HG02798 (cell line): ENCODE measurements at regions not wholly inside any gene's neighbourhood (a gene's known extent, or its start where the extent isn't known, plus 50 kb on each side); places are given as distances from the start of the nearest gene placed in this dataset.
A peak's percentile ranks its signal among the peaks of the same experiment; 100 is the strongest.

Source experiments
- ATAC-seq: cut with Tn5 transposase; IDR thresholded peaks from one replicate; pipeline ENCODE4 v1.9.1; 2021; ENCODE audit warnings: mild to moderate bottlenecking; ENCODE audit not compliant: unreplicated experiment, poor library complexity

DNA sequence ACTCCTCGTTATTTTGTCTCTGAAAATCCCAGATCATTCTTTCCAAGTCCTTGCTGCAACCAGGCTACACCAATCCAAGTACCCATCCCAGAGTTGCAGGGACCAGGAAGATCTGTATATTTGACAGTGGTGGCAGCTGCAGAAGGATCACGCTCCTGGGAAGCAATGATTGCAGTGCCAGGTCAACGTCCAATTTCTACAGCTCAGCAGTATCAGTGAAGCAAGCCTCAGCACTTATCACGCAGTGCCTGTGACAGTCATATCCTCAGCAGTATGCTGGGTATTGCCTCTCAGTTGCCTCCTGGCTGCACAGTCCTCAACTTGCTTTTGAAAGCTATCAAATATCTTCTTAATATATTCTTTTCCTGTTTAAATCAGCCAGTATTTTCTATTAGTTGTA, 66.7 kb downstream of the BARHL2 start:
- ATAC-seq, result no peak

DNA sequence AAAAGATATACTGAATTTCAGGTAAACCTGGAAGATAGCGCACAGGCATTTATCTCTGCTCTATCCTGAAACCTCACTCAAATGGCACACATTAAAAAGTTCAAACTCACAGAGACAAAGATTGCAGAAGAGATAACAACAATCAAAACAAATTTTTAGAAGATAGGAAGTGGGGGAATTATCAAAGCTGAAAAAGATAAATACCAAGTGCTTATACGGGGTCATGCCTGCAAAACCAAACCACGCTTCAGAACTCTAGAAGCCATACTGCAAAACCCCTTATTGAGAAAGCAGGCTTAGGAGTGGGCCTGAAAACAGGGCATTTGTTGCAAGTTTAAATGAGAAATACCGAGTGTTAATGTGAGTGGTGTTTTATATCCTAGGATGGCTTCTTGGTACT, 76.8 kb downstream of the BARHL2 start:
- ATAC-seq, result no peak

DNA sequence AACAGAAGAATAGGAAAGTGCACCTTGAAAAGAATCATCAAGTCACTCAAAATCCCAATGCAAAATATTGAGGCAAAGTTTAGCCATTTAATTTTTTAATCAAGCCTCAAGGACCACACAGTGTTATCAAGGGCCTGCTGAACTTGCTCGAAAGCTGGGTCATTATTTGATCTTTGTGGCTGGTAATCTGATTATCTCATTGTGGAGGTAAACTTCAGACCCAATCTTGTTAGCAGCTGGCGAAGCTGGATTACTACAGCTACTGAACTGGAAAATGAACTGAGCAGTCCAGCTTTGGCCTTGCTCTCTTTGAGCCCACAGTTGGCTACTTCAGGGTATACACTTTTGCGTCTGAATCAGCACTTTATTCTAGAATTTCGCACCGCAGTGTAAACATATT, 94.4 kb downstream of the BARHL2 start:
- ATAC-seq, result no peak

DNA sequence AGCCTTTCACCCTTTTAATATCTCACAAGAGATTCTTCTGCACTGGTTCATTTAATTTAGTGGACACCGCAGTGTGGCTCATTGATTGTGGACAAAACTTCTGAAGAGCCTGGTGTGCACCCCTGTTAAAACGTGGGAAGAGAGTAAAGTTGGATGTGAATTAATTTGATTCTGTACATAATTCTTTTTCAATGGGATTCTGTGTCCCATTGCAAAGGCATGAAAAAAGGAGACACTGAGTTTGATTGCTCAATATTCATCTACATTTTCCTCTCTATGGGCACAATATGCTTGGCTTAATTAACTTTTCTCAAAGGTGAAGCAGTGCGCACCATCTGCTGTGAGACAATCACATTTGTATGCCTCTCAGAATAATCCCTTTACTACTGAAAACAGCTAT, 95.1 kb downstream of the BARHL2 start:
- ATAC-seq, result no peak

DNA sequence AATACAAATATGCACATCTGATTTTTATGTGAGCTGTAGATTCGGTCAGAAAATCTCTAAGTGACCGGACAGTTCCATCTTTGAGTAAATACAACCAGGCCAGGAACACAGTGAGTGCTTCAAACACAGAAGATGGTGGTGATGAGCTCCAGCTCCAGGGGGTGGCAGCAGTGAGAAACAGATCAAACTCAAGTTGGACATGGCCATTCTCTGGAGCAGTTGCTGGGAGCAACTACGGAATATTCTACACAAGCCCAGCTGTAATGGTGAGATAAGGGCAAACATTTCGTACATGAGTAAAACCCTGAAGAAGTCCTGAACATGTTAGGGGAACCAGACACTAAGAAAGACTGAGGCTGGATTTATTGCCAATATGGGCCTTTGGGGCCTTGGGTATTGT, 100.7 kb downstream of the BARHL2 start:
- ATAC-seq, result no peak

DNA sequence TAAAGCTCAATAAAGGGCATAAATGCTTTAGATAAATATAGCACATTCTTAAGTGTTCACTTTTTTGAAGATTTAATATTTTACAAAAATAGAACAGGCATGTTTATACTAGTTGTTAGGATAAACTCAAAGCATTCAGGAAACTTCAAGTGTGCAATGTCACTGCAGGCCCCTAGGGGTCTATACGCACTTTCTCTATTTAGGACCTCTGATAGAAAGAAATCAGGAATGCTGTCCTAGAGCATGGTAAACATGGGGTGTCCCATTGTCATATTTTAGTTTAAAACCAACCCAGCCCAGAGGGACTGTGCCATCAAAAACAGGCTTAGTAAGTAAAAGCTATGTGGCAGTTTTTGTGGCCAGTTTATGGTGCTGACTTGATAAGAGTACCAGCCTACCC, 102.2 kb downstream of the BARHL2 start:
- no peak for ATAC-seq

DNA sequence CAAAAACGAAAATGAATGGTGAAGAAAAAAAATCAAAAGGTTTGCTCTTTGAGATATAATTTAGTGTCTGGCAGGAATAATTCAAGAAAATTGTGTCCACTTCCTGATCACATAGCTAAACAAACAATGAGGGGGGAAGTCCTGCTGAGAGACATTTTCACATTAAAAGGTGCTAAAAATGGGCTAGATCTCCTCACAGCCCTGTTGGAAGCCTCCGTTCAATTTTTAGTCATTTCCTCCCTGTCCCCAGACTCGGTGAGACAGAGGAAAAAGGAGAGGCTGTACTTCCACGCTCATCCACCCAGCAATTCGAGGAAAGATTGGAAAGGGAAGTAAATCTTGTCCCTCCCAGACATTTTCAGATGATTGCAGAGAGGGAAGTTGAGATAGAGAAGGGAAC, 103.7 kb downstream of the BARHL2 start:
- no peak for ATAC-seq

DNA sequence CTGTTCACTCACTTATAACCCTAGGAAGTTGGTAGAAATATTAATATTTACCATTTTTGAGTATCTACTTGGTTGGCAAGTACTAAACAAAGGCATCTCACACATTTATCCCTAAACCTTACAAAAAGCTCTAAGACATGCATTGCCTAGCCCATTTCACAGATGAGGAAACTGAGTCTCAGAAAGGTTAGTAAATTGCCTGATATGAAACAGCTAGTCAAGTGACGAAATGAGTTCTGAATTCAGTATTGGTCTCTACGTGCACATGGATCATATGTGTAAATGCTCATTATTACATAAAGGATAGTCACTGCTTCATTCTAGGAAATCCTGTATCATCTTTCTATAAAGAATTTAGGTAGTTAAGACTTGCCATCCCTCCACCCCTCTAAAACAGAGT, 105.1 kb downstream of the BARHL2 start:
- no peak for ATAC-seq

DNA sequence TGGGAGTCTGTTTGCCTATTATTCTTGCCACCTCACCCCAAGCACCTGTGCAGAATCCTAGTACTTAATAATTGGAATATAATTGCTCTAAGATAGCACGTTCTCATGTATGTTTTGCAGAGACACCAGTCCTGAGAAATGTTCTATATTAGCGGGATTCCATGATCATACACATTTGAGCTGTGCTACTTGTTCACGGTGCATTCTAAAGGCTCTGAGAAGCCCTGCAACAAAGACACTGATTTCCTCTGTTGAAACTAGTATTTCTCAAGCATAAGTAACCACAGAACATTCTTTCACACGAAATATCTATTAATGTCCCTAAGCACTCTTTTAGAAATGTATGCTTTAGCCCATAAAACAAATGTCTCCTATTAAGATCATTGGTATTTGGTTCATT, 109.4 kb downstream of the BARHL2 start:
- no peak for ATAC-seq

DNA sequence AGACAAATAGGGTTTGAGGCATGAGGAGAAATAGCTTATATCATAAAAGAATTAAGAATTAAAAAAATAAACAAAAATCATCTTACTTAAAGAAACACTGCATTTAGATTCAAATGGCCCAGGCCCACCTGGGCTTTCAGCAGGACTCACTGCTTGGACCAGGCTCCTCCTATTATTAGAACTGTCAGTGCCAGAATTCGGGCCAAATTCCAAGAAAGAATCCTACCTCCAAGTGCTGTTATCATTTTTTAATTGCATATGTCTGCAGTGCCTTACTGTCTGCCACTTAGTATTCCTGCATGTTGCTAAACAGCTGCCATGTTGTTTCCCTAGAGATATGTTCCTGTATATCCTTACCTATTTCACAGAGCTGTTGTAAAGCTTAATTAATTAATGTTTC, 112.0 kb downstream of the BARHL2 start:
- no peak for ATAC-seq

DNA sequence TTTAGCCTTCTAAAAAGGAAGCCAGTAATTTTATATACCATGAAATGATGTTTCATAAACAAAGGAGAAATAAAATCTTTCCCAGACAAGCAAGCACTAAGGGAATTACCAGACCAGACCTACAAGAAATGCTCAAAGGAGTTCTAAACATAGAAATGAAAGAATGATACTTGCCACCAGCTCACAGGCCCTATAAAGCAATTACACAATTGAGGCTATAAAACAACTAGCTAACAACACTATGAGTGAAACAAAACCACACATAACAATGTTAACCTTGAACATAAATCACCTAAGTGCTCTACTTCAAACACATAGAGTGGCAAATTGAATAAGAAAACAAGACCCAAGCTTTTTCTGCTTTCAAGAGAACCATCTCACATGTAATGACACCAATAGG, 123.8 kb downstream of the BARHL2 start:
- no peak for ATAC-seq

DNA sequence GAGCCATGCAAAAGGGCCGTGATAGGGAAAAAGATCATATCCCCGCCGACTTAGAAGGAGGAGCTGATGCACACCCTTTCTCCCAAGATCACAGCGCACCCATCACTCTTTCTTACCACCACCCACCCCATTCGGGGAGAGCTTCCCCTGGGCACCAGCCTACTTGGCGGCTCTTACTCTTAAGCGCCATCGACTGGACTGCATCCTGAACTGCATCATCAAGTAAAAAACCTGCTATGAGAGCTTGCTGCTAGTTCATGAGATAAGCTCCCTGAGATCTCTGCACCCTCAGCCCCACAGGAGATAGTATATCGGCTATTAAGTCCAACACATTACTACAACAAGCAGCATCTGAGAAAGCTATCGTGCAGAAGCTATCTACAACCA, 125.1 kb downstream of the BARHL2 start:
- ATAC-seq, result no peak

DNA sequence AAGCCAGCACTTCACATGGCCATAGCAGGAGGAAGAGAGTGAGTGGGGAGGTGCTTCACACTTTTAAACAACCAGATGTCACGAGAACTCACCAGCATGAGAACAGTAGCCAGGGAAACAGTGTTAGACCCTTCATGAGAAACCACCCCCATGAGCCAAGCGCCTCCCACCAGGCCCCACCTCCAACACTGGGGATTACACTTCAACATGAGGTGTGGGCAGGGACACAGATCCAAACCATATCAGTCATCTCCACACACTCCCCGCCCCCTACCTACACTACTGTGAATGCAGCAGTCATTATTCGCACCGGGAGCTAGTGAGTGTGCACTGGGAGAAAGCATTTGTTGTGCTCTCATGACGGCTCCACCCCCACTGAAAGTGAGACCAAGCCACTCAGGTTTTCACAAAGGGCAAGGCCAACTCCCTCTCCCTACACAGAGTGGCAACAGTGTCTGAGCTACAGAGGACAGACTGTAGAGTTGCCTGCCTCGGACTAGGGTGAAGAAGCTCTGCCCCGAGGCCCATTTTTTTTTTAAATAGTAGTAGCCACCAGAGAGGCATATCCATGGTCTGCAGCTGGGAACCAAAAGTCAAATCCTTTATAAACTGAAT, 125.6 kb downstream of the BARHL2 start:
- no peak for ATAC-seq

DNA sequence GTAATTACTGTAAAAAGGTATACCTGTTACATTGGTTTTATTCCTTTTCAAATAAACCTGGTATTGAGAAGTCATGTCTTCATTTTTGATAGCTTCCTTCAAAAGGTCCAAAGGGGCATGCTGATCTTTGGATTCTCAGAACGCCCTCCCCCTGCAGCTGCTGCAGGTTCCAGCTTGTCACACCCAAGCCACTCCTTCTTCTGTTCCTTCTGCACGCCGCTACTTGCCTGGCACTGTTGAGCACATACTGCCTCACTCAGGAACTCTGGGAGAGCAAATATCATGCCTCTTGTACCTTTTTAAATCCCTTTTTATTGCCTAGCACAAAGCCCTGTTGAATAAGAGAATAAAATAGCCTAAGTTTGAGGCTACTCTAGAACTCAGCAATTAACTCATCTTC, 136.9 kb downstream of the BARHL2 start:
- no peak for ATAC-seq

DNA sequence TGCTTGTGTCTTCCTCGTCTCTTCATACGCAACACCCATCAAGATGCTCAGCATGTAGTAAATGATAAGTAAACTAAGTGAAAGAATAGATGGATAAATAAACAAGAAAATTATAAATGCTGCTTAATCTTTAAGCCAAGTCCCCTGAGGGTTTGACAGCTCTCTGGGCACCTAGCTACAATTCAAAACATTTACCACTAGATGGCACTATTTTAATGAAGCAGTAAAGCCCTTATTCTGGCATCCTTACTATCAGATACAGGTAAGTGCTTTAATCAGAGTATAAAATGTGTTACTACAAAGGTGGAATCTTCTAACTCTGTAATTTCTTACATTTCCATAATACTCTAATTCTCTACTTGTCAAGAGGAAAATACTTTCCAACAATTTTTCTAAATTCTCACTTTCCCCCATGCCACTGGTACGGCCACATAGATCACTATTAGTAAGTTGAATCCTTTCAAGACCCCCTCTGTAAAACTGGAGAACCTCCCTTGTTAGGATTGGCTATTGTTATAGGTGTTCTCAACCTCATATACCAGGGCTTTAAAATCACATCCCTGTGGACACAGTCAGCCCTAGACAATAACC, 137.8 kb downstream of the BARHL2 start:
- ATAC-seq, result peak; percentile 82

DNA sequence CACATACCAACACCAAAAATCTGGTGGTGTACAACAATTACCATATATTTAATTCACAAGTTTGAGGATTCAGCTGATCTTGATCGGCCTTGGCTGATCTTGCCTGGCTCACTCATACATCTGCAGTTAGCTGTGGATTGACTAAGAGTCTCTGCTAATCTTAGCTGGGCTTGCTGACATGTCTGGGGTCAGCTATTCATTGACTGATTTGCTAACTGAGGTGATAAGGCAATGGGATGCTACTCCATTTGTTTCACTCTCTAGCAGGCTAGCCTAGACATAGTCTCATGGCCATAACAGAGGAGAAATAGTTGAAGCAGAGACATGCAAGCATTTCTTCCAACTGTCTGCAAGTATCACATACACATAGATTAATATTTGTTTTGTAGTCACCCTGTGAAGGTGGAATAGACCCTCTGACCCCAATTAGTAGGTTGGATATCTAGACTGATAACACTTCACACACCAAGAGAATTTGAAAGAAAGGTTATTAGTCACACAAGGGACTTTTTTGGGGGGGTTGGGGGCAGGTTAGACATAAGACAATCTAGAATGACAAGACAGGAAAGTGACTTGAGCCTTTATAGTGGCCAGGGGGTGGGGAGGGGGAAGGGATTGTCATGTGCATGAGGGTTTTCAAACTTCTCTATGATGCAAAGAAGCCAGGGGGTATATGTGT, 142.3 kb downstream of the BARHL2 start:
- no peak for ATAC-seq

DNA sequence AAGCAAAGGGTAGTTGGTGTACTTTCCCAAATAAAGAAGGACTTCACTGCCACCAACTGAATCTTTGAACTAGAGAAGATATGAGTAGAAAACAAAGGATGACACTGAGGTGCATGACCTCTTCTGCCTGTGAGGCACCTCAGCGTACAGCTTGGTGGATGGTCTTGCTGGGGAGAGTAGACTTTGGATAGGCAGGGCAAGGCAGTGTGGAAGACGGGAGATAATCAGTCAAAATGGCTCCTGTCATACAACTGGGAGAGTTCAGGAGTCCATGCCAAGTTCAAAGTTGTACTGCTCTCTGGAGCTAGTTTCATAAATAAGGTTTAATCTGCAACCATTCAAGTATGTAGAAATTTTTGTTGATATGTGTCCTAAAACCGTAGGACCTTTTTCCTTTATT, 143.4 kb downstream of the BARHL2 start:
- ATAC-seq, result no peak

DNA sequence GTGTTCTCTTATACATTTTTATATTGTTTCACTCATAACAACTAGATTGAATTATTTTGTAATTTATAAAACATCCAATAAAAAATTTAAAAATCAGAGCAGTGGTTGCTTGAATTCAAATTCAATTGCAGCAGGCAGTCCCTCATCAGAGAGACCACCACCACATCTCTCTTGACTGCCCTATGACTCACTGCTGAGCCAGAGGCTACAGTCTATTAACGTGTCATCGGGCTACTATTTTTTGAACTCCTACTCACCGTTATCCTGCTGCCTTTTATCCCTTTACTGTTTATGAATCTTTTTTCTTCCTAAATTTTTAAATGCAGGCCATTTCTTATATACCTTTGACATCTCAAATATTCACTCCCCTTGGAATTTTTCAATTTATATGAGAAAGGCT, 144.7 kb downstream of the BARHL2 start:
- ATAC-seq, result no peak

DNA sequence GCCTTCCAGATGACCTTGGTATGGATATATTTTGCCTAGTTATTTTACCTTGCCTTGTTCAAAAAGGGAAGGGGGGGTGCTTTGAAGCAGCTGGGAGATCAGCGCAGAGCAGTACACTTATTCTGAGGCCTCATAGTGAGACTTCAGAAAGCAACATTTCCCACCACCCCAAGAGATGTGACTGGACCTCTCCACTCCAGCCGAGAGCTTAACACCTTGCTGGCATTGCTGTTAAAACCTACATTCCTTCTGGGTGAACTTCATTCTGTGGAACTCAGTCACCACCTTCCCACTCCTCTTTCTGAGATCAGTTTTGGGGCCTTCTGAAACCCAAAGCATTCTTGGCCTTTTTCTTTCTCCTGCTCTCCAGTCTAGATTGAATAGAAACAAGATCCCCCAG, 148.7 kb downstream of the BARHL2 start:
- ATAC-seq, result no peak

DNA sequence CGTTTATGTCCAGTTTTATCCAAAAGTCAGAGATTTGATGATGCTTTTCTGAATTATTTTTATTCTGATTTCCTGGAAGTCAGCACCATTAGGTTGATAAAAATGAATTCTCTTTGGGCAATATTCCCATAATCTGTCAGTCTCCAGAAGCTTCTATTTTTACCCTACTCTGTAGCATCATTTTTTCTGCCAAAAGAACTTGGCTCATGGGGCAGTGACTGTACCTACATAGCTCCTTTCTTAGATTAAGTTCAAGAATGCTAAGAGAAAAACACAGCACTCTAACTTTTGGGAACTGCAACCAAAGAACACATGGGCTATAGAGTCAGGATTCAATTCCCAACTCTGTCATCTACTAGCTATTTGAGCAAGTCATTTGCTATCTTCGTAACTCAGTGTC, 152.9 kb downstream of the BARHL2 start:
- no peak for ATAC-seq

DNA sequence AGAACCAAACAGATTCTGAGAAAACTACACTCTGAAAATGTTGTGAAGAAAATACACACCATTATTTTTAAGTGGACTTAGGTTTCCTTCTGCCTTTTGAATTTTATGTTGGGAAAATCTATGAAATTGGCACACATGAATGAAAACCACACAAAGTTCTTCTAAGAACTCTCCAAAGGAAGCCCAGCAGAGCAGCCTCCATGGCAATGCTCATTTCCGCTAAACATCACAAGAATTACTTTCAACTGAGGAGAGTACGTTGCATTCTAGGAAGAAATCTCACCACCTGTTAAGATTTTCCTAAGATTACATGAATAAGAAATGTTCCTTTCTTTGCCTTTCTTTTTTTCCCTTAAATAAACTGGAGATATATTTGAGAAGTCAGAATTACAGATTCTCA, 154.2 kb downstream of the BARHL2 start:
- ATAC-seq, result no peak

DNA sequence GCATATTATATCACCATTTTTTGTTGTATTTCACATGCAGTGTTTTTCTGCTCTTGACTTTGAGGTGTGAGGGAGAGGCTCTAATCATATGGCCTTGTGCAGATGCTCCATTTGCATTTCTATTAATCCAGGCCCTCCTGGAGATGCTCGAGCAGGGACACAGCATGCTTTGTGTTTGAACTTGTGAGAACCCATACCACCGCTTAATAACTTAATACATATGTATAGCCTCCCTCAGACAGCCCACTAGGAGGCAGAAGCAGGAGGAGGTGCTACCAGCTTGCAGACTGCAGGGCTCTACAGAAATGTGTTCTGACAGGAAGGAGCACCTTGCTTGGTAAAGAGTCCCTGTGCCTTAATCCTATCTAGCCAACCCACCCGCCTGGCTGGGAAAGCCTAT, 155.2 kb downstream of the BARHL2 start:
- no peak for ATAC-seq
